ENCODE measurements at regions not wholly inside any gene's neighbourhood (a gene's known extent, or its start where the extent isn't known, plus 50 kb on each side); places are given as distances from the start of the nearest gene placed in this dataset.

GRCh38 chr1:189151361-189151760, 1326.3 kb downstream of the BRINP3 start:
- TF ChIP-seq CTCF (IDR thresholded peaks at IDR 0.05; ENCODE audit: low read depth, low read length), result no peak
- TF ChIP-seq EZH2phosphoT487 (IDR thresholded peaks at IDR 0.05; ENCODE audit: low read depth), result no peak

Data from OCI-LY3 (cell line).